ENCODE measurements at regions not wholly inside any gene's neighbourhood (a gene's known extent, or its start where the extent isn't known, plus 50 kb on each side); places are given as distances from the start of the nearest gene placed in this dataset.

DNA sequence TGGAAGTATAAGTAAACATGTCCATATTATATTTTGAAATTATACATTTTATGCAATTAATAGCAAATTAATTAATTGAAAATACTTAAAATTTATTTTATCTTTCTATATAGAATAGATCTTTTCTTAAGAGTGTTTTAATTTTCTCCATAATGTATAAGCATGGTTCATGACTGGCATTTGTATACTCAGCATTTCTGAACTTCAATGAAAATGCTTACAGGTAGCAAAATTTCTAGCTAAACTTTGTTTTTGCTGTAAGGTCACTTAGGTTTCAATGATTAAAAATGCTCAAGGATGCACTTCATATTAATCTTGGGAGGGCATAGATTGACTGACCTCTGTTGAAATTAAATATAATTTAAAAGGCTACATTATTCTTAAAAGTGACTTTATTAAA, 1108.1 kb downstream of the BRINP3 start:
- Histone ChIP-seq H4K20me1 (ENCODE audit: insufficient read depth) (no peaks in the 10 kb centered on the region), H3K79me2 (ENCODE audit: low read depth) (no peaks in the 10 kb centered on the region), H3K4me1 (replicated peaks; ENCODE audit: insufficient read depth) (no peaks in the 10 kb centered on the region), H3K27ac (no peak overlapping the region), H3K4me3 (no peak overlapping the region), H3K27me3 (ENCODE audit: insufficient read depth, low read depth) (no peaks in the 10 kb centered on the region), H3K36me3 (ENCODE audit: low read depth) (no peaks in the 10 kb centered on the region), H3F3A (ENCODE audit: insufficient read depth, low read depth) (no peaks in the 10 kb centered on the region), H3K9me3 (ENCODE audit: insufficient read depth, low read depth) (no peaks in the 10 kb centered on the region), H3K4me2 (no peak overlapping the region), H2AFZ (no peak overlapping the region), H3K9me2 (ENCODE audit: insufficient read depth) (no peaks in the 10 kb centered on the region; the same call in 1 of the 2 replicates)
- DNase-seq = no peak
- CTCF ChIA-PET = no interaction called here
- POLR2A ChIA-PET (ENCODE audit: unreplicated experiment) = no interaction called here
- intact Hi-C loops (cut with micrococcal nuclease; ENCODE audit: unreplicated experiment) = no loop called here
- TF ChIP-seq, protein P1, sequence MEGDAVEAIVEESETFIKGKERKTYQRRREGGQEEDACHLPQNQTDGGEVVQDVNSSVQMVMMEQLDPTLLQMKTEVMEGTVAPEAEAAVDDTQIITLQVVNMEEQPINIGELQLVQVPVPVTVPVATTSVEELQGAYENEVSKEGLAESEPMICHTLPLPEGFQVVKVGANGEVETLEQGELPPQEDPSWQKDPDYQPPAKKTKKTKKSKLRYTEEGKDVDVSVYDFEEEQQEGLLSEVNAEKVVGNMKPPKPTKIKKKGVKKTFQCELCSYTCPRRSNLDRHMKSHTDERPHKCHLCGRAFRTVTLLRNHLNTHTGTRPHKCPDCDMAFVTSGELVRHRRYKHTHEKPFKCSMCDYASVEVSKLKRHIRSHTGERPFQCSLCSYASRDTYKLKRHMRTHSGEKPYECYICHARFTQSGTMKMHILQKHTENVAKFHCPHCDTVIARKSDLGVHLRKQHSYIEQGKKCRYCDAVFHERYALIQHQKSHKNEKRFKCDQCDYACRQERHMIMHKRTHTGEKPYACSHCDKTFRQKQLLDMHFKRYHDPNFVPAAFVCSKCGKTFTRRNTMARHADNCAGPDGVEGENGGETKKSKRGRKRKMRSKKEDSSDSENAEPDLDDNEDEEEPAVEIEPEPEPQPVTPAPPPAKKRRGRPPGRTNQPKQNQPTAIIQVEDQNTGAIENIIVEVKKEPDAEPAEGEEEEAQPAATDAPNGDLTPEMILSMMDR (conservative IDR thresholded peaks at IDR 0.05) = no peak
- TF ChIP-seq EZH2 (IDR thresholded peaks at IDR 0.05; ENCODE audit: low read depth) = no peak
- no TSS peak for BruUV-seq (replicated peaks)

DNA sequence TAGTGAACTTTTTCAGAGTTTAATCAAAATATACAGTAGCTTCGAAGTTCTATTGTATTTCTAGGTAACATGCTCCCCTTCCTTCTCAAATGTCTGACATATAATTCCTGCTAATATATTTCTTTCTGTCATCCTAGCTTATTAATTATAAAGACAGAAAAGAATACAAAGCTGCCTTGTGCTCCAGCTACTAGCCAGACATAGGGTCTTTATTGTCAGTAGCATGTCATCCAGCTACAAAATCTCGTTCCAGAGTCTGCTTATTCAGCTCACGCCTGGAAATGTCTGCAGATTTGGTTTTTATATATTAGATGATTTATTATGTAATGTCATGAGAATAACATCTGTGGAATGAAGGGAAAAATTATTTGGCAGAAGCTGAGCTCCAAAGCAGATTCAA, 1102.8 kb downstream of the BRINP3 start:
- Histone ChIP-seq H3K9me2 (ENCODE audit: insufficient read depth) (no peaks in the 10 kb centered on the region; the same call in 1 of the 2 replicates), H4K20me1 (ENCODE audit: insufficient read depth) (no peaks in the 10 kb centered on the region), H2AFZ (no peak overlapping the region), H3K36me3 (ENCODE audit: low read depth) (no peaks in the 10 kb centered on the region), H3K4me1 (replicated peaks; ENCODE audit: insufficient read depth) (no peaks in the 10 kb centered on the region), H3F3A (ENCODE audit: insufficient read depth, low read depth) (no peaks in the 10 kb centered on the region), H3K4me3 (no peak overlapping the region), H3K4me2 (no peak overlapping the region), H3K79me2 (ENCODE audit: low read depth) (no peaks in the 10 kb centered on the region), H3K27me3 (ENCODE audit: insufficient read depth, low read depth) (no peaks in the 10 kb centered on the region), H3K9me3 (ENCODE audit: insufficient read depth, low read depth) (no peaks in the 10 kb centered on the region), H3K27ac (no peak overlapping the region)
- POLR2A ChIA-PET (ENCODE audit: unreplicated experiment) = no interaction called here
- DNase-seq = no peak
- TF ChIP-seq EZH2 (IDR thresholded peaks at IDR 0.05; ENCODE audit: low read depth) = no peak
- TF ChIP-seq, protein P1 (conservative IDR thresholded peaks at IDR 0.05) = no peak
- no TSS peak for BruUV-seq (replicated peaks)
- intact Hi-C loops (cut with micrococcal nuclease; ENCODE audit: unreplicated experiment) = no loop called here
- CTCF ChIA-PET = no interaction called here

DNA sequence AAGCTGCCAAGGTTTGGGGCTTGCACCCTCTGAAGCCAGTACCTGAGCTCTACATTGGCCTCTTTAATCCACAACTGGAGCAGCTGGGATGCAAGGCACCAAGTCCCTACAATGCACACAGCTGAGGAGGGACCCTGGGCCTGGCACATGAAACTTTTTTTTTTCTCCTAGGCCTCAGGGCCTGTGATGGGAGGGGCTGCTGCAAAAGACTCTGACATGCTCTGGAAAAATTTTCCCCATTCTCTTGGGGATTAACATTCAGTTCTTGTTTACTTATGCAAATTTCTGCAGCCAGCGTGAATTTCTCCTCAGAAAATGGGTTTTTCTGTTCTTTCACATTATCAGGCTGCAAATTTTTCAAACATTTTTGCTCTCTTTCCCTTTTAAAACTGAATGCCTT, 1072.2 kb downstream of the BRINP3 start:
- intact Hi-C loops (cut with micrococcal nuclease; ENCODE audit: unreplicated experiment) = no loop called here
- H3K27ac ChIP-seq = no peak overlapping the region
- DNase-seq = no peak
- H3K36me3 ChIP-seq (ENCODE audit: low read depth) = no peaks in the 10 kb centered on the region
- no peaks in the 10 kb centered on the region for H3F3A ChIP-seq (ENCODE audit: insufficient read depth, low read depth)
- no peak overlapping the region for H3K4me3 ChIP-seq
- ChIA-PET POLR2A (ENCODE audit: unreplicated experiment) (no interaction called here), CTCF (no interaction called here)
- no peak overlapping the region for H2AFZ ChIP-seq
- no peaks in the 10 kb centered on the region for H3K27me3 ChIP-seq (ENCODE audit: insufficient read depth, low read depth)
- no peaks in the 10 kb centered on the region for H4K20me1 ChIP-seq (ENCODE audit: insufficient read depth)
- no peak overlapping the region for H3K4me2 ChIP-seq
- H3K9me3 ChIP-seq (ENCODE audit: insufficient read depth, low read depth) = no peaks in the 10 kb centered on the region
- H3K4me1 ChIP-seq (replicated peaks; ENCODE audit: insufficient read depth) = no peaks in the 10 kb centered on the region
- no TSS peak for BruUV-seq (replicated peaks)
- TF ChIP-seq, protein P1 (conservative IDR thresholded peaks at IDR 0.05) = no peak
- no peak for TF ChIP-seq EZH2 (IDR thresholded peaks at IDR 0.05; ENCODE audit: low read depth)
- no peaks in the 10 kb centered on the region for H3K9me2 ChIP-seq (ENCODE audit: insufficient read depth)
- H3K79me2 ChIP-seq (ENCODE audit: low read depth) = no peaks in the 10 kb centered on the region

Data from PC-9 (cell line).